ENCODE measurements at regions not wholly inside any gene's neighbourhood (a gene's known extent, or its start where the extent isn't known, plus 50 kb on each side); places are given as distances from the start of the nearest gene placed in this dataset.

DNA sequence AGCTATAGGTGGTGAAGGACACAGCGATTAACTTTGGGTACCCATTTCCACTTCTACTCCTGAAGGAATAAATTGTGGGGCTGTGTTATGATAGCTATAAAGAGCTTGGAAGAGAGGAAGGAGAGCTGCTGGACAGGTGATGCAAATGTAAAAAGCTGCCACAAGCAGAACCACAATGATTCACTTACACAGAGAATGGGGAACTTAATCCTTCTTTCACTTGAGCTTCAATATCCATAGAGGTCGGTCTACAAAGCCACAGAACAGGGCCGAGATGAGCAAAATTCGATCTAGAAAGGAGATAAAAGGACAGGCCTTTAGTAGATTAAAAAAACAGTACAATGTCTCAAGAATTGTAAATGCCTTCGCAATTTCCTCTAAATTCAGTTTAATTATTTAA is 831.1 kb downstream of the LRFN5 start:
- Histone ChIP-seq H3K4me1 (ENCODE audit: control insufficient read depth, low read length) (no peaks in the 10 kb centered on the region), H4K20me1 (ENCODE audit: control insufficient read depth, insufficient read depth, low read depth, low read length) (no peaks in the 10 kb centered on the region), H3F3A (ENCODE audit: control insufficient read depth, insufficient read depth) (no peaks in the 10 kb centered on the region), H3K4me3 (ENCODE audit: low read length) (no peak overlapping the region), H3K9me3 (ENCODE audit: control insufficient read depth, insufficient read depth, low read length) (no peaks in the 10 kb centered on the region), H3K36me3 (ENCODE audit: control insufficient read depth, low read length) (no peaks in the 10 kb centered on the region), H3K9me2 (replicated peaks; ENCODE audit: control insufficient read depth, low read length) (no peaks in the 10 kb centered on the region), H3K27me3 (ENCODE audit: control insufficient read depth, low read length) (no peaks in the 10 kb centered on the region), H3K4me2 (ENCODE audit: low read length) (no peak overlapping the region), H3K79me2 (ENCODE audit: control insufficient read depth, low read length) (no peaks in the 10 kb centered on the region), H3K27ac (ENCODE audit: low read depth, low read length) (no peak overlapping the region)
- TF ChIP-seq, protein P1, sequence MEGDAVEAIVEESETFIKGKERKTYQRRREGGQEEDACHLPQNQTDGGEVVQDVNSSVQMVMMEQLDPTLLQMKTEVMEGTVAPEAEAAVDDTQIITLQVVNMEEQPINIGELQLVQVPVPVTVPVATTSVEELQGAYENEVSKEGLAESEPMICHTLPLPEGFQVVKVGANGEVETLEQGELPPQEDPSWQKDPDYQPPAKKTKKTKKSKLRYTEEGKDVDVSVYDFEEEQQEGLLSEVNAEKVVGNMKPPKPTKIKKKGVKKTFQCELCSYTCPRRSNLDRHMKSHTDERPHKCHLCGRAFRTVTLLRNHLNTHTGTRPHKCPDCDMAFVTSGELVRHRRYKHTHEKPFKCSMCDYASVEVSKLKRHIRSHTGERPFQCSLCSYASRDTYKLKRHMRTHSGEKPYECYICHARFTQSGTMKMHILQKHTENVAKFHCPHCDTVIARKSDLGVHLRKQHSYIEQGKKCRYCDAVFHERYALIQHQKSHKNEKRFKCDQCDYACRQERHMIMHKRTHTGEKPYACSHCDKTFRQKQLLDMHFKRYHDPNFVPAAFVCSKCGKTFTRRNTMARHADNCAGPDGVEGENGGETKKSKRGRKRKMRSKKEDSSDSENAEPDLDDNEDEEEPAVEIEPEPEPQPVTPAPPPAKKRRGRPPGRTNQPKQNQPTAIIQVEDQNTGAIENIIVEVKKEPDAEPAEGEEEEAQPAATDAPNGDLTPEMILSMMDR (IDR thresholded peaks at IDR 0.05; ENCODE audit: low read depth, low read length, poor library complexity, severe bottlenecking) = no peak
- no peak for TF ChIP-seq EZH2phosphoT487 (IDR thresholded peaks at IDR 0.05; ENCODE audit: borderline replicate concordance, low read length)

DNA sequence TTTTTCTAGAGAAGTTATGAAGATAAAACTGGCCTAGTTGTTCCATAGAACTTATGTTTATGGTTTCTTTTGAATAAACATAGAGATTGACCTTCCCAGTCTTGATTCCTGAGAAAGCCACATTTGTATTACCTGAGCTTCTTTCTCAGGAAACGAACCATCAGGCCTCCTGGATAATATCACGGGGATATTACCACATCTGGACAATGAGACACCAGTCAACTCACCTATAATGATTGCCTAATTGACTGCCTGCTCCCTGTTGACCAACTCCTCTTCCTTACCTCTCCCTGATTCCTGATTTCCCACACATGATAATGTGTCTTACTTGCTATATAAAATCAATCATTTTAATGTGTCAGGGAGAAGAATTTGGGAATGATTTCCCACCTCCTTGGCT is 822.7 kb downstream of the LRFN5 start:
- no peaks in the 10 kb centered on the region for H3K79me2 ChIP-seq (ENCODE audit: control insufficient read depth, low read length)
- H3K27ac ChIP-seq (ENCODE audit: low read depth, low read length) = no peak overlapping the region
- H4K20me1 ChIP-seq (ENCODE audit: control insufficient read depth, insufficient read depth, low read depth, low read length) = no peaks in the 10 kb centered on the region
- H3K36me3 ChIP-seq (ENCODE audit: control insufficient read depth, low read length) = no peaks in the 10 kb centered on the region
- H3K9me2 ChIP-seq (replicated peaks; ENCODE audit: control insufficient read depth, low read length) = no peaks in the 10 kb centered on the region
- no peak overlapping the region for H3K4me3 ChIP-seq (ENCODE audit: low read length)
- H3F3A ChIP-seq (ENCODE audit: control insufficient read depth, insufficient read depth) = no peaks in the 10 kb centered on the region
- no peak for TF ChIP-seq EZH2phosphoT487 (IDR thresholded peaks at IDR 0.05; ENCODE audit: borderline replicate concordance, low read length)
- TF ChIP-seq, protein P1 (IDR thresholded peaks at IDR 0.05; ENCODE audit: low read depth, low read length, poor library complexity, severe bottlenecking) = no peak
- no peaks in the 10 kb centered on the region for H3K27me3 ChIP-seq (ENCODE audit: control insufficient read depth, low read length)
- no peaks in the 10 kb centered on the region for H3K9me3 ChIP-seq (ENCODE audit: control insufficient read depth, insufficient read depth, low read length)
- no peak overlapping the region for H3K4me2 ChIP-seq (ENCODE audit: low read length)
- H3K4me1 ChIP-seq (ENCODE audit: control insufficient read depth, low read length) = no peaks in the 10 kb centered on the region

DNA sequence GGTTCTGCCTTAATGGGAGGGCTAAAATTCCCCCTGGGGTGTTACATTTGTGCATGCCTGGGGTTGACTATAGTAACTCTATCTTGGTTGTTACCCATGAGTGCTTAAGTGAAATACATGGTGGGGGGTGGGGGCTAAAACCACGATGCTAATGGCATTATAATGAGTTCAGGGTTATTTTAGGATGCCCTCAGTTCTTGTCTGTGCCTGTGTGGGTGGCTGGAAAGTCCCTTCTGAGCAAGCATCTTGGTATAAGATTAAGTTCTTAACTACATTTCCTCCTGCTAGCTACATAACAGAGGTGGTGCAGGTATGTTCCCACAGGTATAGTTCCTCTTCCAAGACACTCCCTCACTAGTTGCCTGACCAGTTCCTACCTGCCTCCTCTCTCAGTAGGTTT is 822.3 kb downstream of the LRFN5 start:
- no peaks in the 10 kb centered on the region for H3F3A ChIP-seq (ENCODE audit: control insufficient read depth, insufficient read depth)
- H3K79me2 ChIP-seq (ENCODE audit: control insufficient read depth, low read length) = no peaks in the 10 kb centered on the region
- no peak overlapping the region for H3K4me3 ChIP-seq (ENCODE audit: low read length)
- no peaks in the 10 kb centered on the region for H3K36me3 ChIP-seq (ENCODE audit: control insufficient read depth, low read length)
- H3K27ac ChIP-seq (ENCODE audit: low read depth, low read length) = no peak overlapping the region
- H4K20me1 ChIP-seq (ENCODE audit: control insufficient read depth, insufficient read depth, low read depth, low read length) = no peaks in the 10 kb centered on the region
- no peak overlapping the region for H3K4me2 ChIP-seq (ENCODE audit: low read length)
- no peaks in the 10 kb centered on the region for H3K4me1 ChIP-seq (ENCODE audit: control insufficient read depth, low read length)
- no peaks in the 10 kb centered on the region for H3K9me3 ChIP-seq (ENCODE audit: control insufficient read depth, insufficient read depth, low read length)
- no peaks in the 10 kb centered on the region for H3K27me3 ChIP-seq (ENCODE audit: control insufficient read depth, low read length)
- no peaks in the 10 kb centered on the region for H3K9me2 ChIP-seq (replicated peaks; ENCODE audit: control insufficient read depth, low read length)
- no peak for TF ChIP-seq EZH2phosphoT487 (IDR thresholded peaks at IDR 0.05; ENCODE audit: borderline replicate concordance, low read length)

DNA sequence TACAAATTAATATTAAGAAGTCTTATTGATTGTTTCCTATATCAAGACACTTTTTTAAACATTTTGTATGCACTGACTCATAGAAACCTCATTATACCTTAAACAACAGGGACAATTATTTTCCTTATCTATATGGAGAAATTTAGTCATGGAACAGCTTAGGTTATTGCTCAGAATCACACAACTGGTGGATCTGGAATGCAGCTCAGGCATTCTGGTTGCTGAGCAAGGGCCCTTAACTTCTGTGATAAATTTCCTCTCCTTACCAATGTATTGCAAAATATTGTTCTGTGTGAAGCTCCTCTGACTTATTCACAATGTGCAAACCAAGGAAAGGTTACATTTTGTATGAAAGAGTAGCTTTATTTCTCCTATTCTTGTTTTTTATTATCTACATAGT is 817.8 kb downstream of the LRFN5 start:
- H3K79me2 ChIP-seq (ENCODE audit: control insufficient read depth, low read length) = no peaks in the 10 kb centered on the region
- no peaks in the 10 kb centered on the region for H3F3A ChIP-seq (ENCODE audit: control insufficient read depth, insufficient read depth)
- H3K9me3 ChIP-seq (ENCODE audit: control insufficient read depth, insufficient read depth, low read length) = no peaks in the 10 kb centered on the region
- H3K27ac ChIP-seq (ENCODE audit: low read depth, low read length) = no peak overlapping the region
- no peaks in the 10 kb centered on the region for H4K20me1 ChIP-seq (ENCODE audit: control insufficient read depth, insufficient read depth, low read depth, low read length)
- no peaks in the 10 kb centered on the region for H3K4me1 ChIP-seq (ENCODE audit: control insufficient read depth, low read length)
- no peaks in the 10 kb centered on the region for H3K27me3 ChIP-seq (ENCODE audit: control insufficient read depth, low read length)
- no peaks in the 10 kb centered on the region for H3K9me2 ChIP-seq (replicated peaks; ENCODE audit: control insufficient read depth, low read length)
- no peak for TF ChIP-seq EZH2phosphoT487 (IDR thresholded peaks at IDR 0.05; ENCODE audit: borderline replicate concordance, low read length)
- TF ChIP-seq, protein P1 (IDR thresholded peaks at IDR 0.05; ENCODE audit: low read depth, low read length, poor library complexity, severe bottlenecking) = no peak
- H3K4me2 ChIP-seq (ENCODE audit: low read length) = no peak overlapping the region
- H3K4me3 ChIP-seq (ENCODE audit: low read length) = no peak overlapping the region
- H3K36me3 ChIP-seq (ENCODE audit: control insufficient read depth, low read length) = no peaks in the 10 kb centered on the region
